ENCODE measurements at regions not wholly inside any gene's neighbourhood (a gene's known extent, or its start where the extent isn't known, plus 50 kb on each side); places are given as distances from the start of the nearest gene placed in this dataset.

DNA sequence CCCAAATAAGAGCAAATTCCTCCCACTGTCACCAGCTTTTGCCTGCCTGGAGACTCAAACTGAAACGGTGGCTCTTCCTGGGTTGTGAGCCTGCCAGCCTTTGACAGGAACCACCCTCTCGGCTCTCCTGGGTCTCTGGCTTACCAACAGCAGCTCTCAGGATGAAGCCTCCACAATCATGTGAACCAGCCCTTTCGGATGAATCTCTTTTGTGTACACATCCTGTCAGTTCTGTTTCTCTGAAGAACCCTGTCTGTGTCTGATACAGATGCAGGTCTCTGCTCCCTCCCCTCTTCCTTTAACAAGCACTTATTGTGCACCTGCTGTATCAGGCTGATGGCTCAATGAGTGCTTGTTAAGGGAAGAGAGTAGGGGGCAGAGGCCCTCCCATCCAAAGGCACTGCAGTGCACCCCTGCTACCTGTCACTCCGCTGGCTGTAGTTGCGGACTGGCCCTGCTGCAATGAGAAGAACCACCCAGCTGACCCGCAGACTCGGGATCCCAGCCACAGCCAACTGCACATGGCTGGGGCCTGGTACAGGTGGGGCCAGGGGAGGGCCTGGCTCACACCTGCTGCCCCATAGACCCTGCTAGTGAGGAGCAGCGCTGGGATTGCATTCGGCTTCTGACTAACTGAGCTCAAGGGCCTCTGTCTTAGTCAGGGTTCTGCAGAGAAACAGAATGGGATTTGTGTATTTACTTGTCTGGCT lies 120.1 kb upstream of the PMEPA1 start:
- Histone ChIP-seq H3K4me1 (peaks cover 0 to 10% (median 5%) of the 10 kb centered on the region in 4 donors), H3K27me3 (no peaks in the 10 kb centered on the region), H3K4me3 (no peak overlapping the region), H3K9me3 (no peaks in the 10 kb centered on the region), H3K27ac (no peak overlapping the region), H3K36me3 (no peaks in the 10 kb centered on the region)
- no peak for TF ChIP-seq POLR2AphosphoS5 (IDR thresholded peaks at IDR 0.05)
- no peak for TF ChIP-seq POLR2A (IDR thresholded peaks at IDR 0.05)
- no peak for TF ChIP-seq EP300 (IDR thresholded peaks at IDR 0.05)
- TF ChIP-seq, protein P1, sequence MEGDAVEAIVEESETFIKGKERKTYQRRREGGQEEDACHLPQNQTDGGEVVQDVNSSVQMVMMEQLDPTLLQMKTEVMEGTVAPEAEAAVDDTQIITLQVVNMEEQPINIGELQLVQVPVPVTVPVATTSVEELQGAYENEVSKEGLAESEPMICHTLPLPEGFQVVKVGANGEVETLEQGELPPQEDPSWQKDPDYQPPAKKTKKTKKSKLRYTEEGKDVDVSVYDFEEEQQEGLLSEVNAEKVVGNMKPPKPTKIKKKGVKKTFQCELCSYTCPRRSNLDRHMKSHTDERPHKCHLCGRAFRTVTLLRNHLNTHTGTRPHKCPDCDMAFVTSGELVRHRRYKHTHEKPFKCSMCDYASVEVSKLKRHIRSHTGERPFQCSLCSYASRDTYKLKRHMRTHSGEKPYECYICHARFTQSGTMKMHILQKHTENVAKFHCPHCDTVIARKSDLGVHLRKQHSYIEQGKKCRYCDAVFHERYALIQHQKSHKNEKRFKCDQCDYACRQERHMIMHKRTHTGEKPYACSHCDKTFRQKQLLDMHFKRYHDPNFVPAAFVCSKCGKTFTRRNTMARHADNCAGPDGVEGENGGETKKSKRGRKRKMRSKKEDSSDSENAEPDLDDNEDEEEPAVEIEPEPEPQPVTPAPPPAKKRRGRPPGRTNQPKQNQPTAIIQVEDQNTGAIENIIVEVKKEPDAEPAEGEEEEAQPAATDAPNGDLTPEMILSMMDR (IDR thresholded peaks at IDR 0.05): no peak
- 88 to 89% methylated on average over 9 of the region's 9 CpGs for WGBS, 2 donors
- intact Hi-C loops (cut with DNase I): no loop called here
- DNase-seq: peak; percentile 36

DNA sequence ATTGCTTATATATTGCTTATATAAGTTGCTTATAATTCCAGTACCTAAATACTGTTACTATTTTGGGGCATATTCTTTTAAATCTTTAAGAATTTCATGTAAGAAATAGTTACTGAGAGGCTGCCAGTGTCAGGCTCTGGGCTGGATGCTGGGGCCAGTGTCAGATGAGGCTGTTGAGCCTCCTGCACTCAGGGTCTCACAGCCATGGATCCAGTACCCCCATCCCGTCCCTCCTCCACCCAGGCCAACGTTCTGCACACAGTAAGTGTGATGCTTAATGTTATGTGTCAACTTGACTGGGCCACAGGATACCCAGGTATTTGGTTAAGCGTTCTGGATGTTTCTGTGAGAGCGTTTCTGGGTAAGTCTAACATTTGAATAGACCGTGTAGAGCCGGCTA lies 119.5 kb upstream of the PMEPA1 start:
- Histone ChIP-seq H3K27ac (no peak overlapping the region), H3K36me3 (no peaks in the 10 kb centered on the region), H3K4me1 (peaks cover 0 to 10% (median 5%) of the 10 kb centered on the region in 4 donors), H3K4me3 (no peak overlapping the region), H3K27me3 (no peaks in the 10 kb centered on the region), H3K9me3 (no peaks in the 10 kb centered on the region)
- TF ChIP-seq POLR2AphosphoS5 (IDR thresholded peaks at IDR 0.05): no peak
- no peak for TF ChIP-seq EP300 (IDR thresholded peaks at IDR 0.05)
- TF ChIP-seq POLR2A (IDR thresholded peaks at IDR 0.05): no peak
- TF ChIP-seq, protein P1 (IDR thresholded peaks at IDR 0.05): no peak
- peak; percentile 36 for DNase-seq
- intact Hi-C loops (cut with DNase I): no loop called here
- 87 to 90% methylated on average over 6 of the region's 6 CpGs for WGBS, 2 donors

DNA sequence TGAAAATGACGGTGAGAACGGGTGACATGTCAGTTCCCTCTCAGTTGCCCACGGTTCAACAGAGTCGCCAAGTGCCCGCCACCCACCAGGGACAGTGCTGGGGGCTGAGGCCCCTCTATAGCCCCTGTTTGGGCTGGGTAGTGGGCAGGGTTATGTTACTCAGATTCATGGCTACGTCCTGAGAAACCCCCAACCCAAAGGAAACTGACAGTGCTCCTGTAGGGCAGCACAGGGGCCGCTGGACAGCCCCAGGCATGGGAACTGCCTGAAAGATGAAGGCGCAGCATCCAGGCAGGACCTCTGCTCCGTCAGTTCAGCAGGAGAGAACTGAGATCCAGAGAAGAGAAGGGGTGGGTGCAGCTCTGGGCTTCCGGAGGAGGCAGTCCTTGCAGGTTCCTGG lies 118.9 kb upstream of the PMEPA1 start:
- Histone ChIP-seq H3K36me3 (no peaks in the 10 kb centered on the region), H3K9me3 (no peaks in the 10 kb centered on the region), H3K27ac (no peak overlapping the region), H3K4me1 (peaks cover 0 to 10% (median 5%) of the 10 kb centered on the region in 4 donors), H3K4me3 (no peak overlapping the region), H3K27me3 (no peaks in the 10 kb centered on the region)
- 87 to 94% methylated on average over 10 of the region's 10 CpGs for WGBS, 2 donors
- DNase-seq: peak; percentile 48
- TF ChIP-seq, protein P1 (IDR thresholded peaks at IDR 0.05): no peak
- TF ChIP-seq POLR2A (IDR thresholded peaks at IDR 0.05): no peak
- intact Hi-C loops (cut with DNase I): no loop called here

DNA sequence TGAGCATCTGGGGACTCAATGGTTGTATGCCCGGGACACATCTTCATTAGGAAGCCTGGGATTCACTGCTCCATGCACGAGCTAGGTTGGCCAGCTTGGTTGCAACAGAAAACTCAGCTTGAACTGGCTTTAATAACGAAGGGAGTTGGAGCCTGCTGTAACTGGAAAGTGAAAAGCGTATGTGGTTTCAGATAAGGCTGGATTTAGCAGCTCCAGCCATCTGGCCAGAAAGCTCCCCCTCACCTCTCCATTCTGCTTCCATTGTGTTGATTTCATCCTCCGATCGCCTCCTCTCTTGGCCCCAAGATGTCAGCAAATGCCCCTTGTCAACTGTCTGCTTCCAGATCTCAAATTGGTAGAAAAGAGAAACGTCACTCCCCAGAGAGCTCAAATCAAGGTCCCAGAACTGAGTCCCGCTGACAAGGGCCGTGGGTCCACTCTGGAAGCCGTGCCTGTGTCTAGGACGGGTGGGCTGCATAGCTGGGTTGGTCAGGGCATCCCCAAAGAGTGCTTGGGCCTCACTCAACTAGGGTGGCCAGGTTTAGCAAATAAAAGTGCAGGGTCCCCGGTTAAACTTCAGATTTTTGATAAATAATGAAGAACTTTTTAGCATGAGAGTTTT lies 117.0 kb upstream of the PMEPA1 start:
- Histone ChIP-seq H3K27me3 (no peaks in the 10 kb centered on the region), H3K36me3 (no peaks in the 10 kb centered on the region), H3K27ac (no peak overlapping the region), H3K4me3 (no peak overlapping the region), H3K9me3 (no peaks in the 10 kb centered on the region), H3K4me1 (peaks cover 0 to 10% (median 5%) of the 10 kb centered on the region in 4 donors)
- no peak for DNase-seq
- 87% methylated on average over 12 of the region's 12 CpGs for WGBS, 2 donors
- intact Hi-C loops (cut with DNase I): no loop called here
- no peak for TF ChIP-seq POLR2AphosphoS5 (IDR thresholded peaks at IDR 0.05)
- no peak for TF ChIP-seq POLR2A (IDR thresholded peaks at IDR 0.05)
- TF ChIP-seq, protein P1 (IDR thresholded peaks at IDR 0.05): no peak
- no peak for TF ChIP-seq EP300 (IDR thresholded peaks at IDR 0.05)
